Kidney (tissue), 13 donors: ENCODE measurements at regions not wholly inside any gene's neighbourhood (a gene's known extent, or its start where the extent isn't known, plus 50 kb on each side); places are given as distances from the start of the nearest gene placed in this dataset.

ENCODE experiments used
- DNase-seq, 5 donors: peaks; one replicate each; pipeline ENCODE4 v3.0.0-alpha.2; 2013 to 2020
- FAIRE-seq: peaks from 2 replicates; lab custom pipeline; 2012; peaks lifted over from hg19 to GRCh38; lab: Jason Lieb, UNC
- H3K27ac ChIP-seq, 2 donors: one replicate each; pipeline ENCODE4 v1.7.0; 2013; ENCODE audit warnings: low read depth in 2 of 2, low read length in 2 of 2, inconsistent platforms in 1 of 2
- H3K27me3 ChIP-seq: one replicate; pipeline ENCODE4 v1.7.1; 2013; ENCODE audit warnings: low read length, inconsistent platforms; ENCODE audit not compliant: control insufficient read depth, insufficient read depth
- H3K36me3 ChIP-seq, 3 donors: one replicate each; pipeline versions ENCODE4 v1.7.0 to v1.7.1; 2013; ENCODE audit warnings: low read length in 3 of 3, control low read depth in 1 of 3, inconsistent platforms in 1 of 3; ENCODE audit not compliant: insufficient read depth in 3 of 3, control insufficient read depth in 2 of 3
- H3K4me1 ChIP-seq, 3 donors: one replicate each; pipeline versions ENCODE4 v1.7.0 to v1.7.1; 2013; ENCODE audit warnings: low read length in 3 of 3, inconsistent platforms in 1 of 3, low read depth in 1 of 3; ENCODE audit not compliant: control insufficient read depth in 2 of 3, insufficient read depth in 2 of 3
- H3K4me3 ChIP-seq, 3 donors: one replicate each; pipeline versions ENCODE4 v1.7.0 to v1.8.1; 2013; ENCODE audit warnings: low read length in 3 of 3, control low read depth in 1 of 3, inconsistent platforms in 1 of 3
- H3K9ac ChIP-seq, 3 donors: one replicate each; pipeline versions ENCODE4 v1.7.0 to v1.7.1; 2013; ENCODE audit warnings: low read length in 3 of 3, control low read depth in 1 of 3, inconsistent platforms in 1 of 3
- H3K9me3 ChIP-seq, 3 donors: one replicate each; pipeline versions ENCODE4 v1.7.0 to v1.7.1; 2013; ENCODE audit warnings: low read length in 3 of 3, control low read depth in 1 of 3, inconsistent platforms in 1 of 3; ENCODE audit not compliant: control insufficient read depth in 2 of 3, insufficient read depth in 1 of 3
- CTCF ChIP-seq: IDR thresholded peaks from 3 replicates; pipeline ENCODE4 v1.5.1; 2012; ENCODE audit warnings: mild to moderate bottlenecking, moderate library complexity, borderline replicate concordance; ENCODE audit not compliant: insufficient read depth; ENCODE audit errors: extremely low read depth
- intact Hi-C: fragments of 100-400 bp; cut with DNase I; formaldehyde crosslinking; loops from one replicate; pipeline ENCODE4 v1.11.1; 2022
- donor health status: control.
- donor health status: control.
- donor health status: control.
- donor health status: control.
- donor health status: control.
- donor health status: DM: yes; HTN: yes; CAD: no.
- donor health status: Normal renal cell carcinoma (clear cell type).

DNA sequence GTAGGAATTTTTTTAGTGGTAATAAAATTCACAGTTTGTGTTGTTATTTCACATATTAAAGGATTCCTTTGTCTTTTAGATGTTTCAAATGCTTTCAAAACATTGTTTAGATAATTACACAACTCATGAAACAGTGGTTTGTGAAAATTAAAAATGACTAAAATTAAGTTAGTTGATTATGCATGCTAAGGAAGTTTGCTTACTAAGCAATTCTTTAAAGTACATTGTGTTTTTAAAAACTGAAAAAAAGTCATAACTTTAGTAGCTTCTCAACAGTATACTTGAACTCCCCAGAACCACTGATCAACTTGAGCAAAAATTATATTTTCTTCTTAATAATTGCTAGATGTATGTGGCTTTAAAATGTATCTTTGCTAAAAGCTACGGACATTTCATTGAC, 298.4 kb upstream of the MC4R start:
- Histone ChIP-seq H3K27ac (no peak overlapping the region), H3K27me3 (no peaks in the 10 kb centered on the region), H3K9ac (no peak overlapping the region), H3K36me3 (no peaks in the 10 kb centered on the region), H3K9me3 (no peaks in the 10 kb centered on the region), H3K4me3 (no peak overlapping the region), H3K4me1 (no peaks in the 10 kb centered on the region)
- no peak for TF ChIP-seq CTCF
- no peak for DNase-seq
- intact Hi-C loops: no loop called here
- no peak for FAIRE-seq

GRCh38 chr18:60675126-60675525, 302.6 kb upstream of the MC4R start:
- FAIRE-seq: no peak
- Histone ChIP-seq H3K9me3 (no peaks in the 10 kb centered on the region), H3K36me3 (no peaks in the 10 kb centered on the region), H3K9ac (no peak overlapping the region), H3K4me3 (no peak overlapping the region), H3K27ac (no peak overlapping the region), H3K27me3 (no peaks in the 10 kb centered on the region), H3K4me1 (no peaks in the 10 kb centered on the region)
- DNase-seq: no peak
- no peak for TF ChIP-seq CTCF
- intact Hi-C loops: no loop called here

GRCh38 chr18:60675801-60676200, 303.2 kb upstream of the MC4R start:
- FAIRE-seq (no peak), DNase-seq (no peak)
- intact Hi-C loops: no loop called here
- Histone ChIP-seq H3K9ac (no peak overlapping the region), H3K4me3 (no peak overlapping the region), H3K27me3 (no peaks in the 10 kb centered on the region), H3K4me1 (no peaks in the 10 kb centered on the region), H3K9me3 (no peaks in the 10 kb centered on the region), H3K27ac (no peak overlapping the region), H3K36me3 (no peaks in the 10 kb centered on the region)
- TF ChIP-seq CTCF: no peak

- Histone ChIP-seq H3K4me1 (no peaks in the 10 kb centered on the region), H3K9me3 (no peaks in the 10 kb centered on the region), H3K27ac (no peak overlapping the region), H3K36me3 (no peaks in the 10 kb centered on the region), H3K4me3 (no peak overlapping the region), H3K27me3 (no peaks in the 10 kb centered on the region), H3K9ac (no peak overlapping the region)
- DNase-seq: no peak
- intact Hi-C loops: no loop called here
- FAIRE-seq: no peak
- no peak for TF ChIP-seq CTCF
These were observed 304.2 kb upstream of the MC4R start for GRCh38 chr18:60676815-60677214.
